K562 (cell line): ENCODE measurements at regions not wholly inside any gene's neighbourhood (a gene's known extent, or its start where the extent isn't known, plus 50 kb on each side); places are given as distances from the start of the nearest gene placed in this dataset.

Experiments used
- ATAC-seq: fragments of 200-7000 bp; cut with Tn5 transposase; 3 replicates; pipeline ENCODE4 v1.9.1; 2020; ENCODE audit warnings: moderate library complexity
- BruUV-seq: library from RNA; stranded (reverse); fragments of 400-500 nt; replicated peaks from 2 replicates; lab custom pipeline; 2021; lab: Mats Ljungman, UMichigan
- CTCF ChIA-PET: fragments of 300-600 bp; formaldehyde crosslinking; extraction: SDS; loops from one replicate; lab custom pipeline; 2021; ENCODE audit warnings: low intra/inter-chr PET ratio; lab: Yijun Ruan, JAX
- POLR2A ChIA-PET: fragments of 300-600, 350-650 bp; sonication (Branson Sonifier 250); formaldehyde crosslinking; extraction: SDS; loops from one replicate; lab custom pipeline; 2021; ENCODE audit warnings: antibody characterized with exemption, inconsistent platforms; lab: Yijun Ruan, JAX
- DNase-seq, 4 experiments: peaks; one replicate each; pipeline versions ENCODE4 v3.0.0 to v3.0.0-alpha.2; 2011 to 2018; ENCODE audit warnings: low spot score in 3 of 4, mixed read lengths in 3 of 4; ENCODE audit errors: extremely low read depth in 1 of 4
- FAIRE-seq: peaks from 2 replicates; lab custom pipeline; 2011; peaks lifted over from hg19 to GRCh38; lab: Jason Lieb, UNC
- H2AFZ ChIP-seq: 2 replicates; pipeline ENCODE4 v1.6.0; 2011; ENCODE audit warnings: low read depth, low read length, control low read depth, inconsistent platforms
- H3K27ac ChIP-seq: fragments of 200-600 bp; 3 replicates; pipeline ENCODE4 v1.8.0; 2011; ENCODE audit warnings: low read depth, mild to moderate bottlenecking, control low read depth, inconsistent platforms, low read length, moderate library complexity, mixed read lengths; ENCODE audit errors: extremely low read depth
- H3K27me3 ChIP-seq, 2 experiments: fragments of 300-600 bp in 1 of 2; 2 replicates in 1 of 2; 3 replicates in 1 of 2; pipeline versions ENCODE4 v1.6.0 to v1.8.0; 2011; ENCODE audit warnings: inconsistent platforms in 2 of 2, low read length in 2 of 2, mild to moderate bottlenecking in 1 of 2, mixed read lengths in 1 of 2, moderate library complexity in 1 of 2; ENCODE audit not compliant: control insufficient read depth in 2 of 2, insufficient read depth in 2 of 2
- H3K36me3 ChIP-seq: fragments of 300-600 bp; 3 replicates; pipeline ENCODE4 v1.8.0; 2011; ENCODE audit warnings: mild to moderate bottlenecking, low read length, inconsistent platforms; ENCODE audit not compliant: control insufficient read depth, insufficient read depth
- H3K4me1 ChIP-seq, 2 experiments: fragments of 200-600 bp in 1 of 2; replicated peaks in 1 of 2; 2 replicates in 1 of 2; 3 replicates in 1 of 2; pipeline versions ENCODE4 v1.5.1 to v1.8.0; 2011; ENCODE audit warnings: inconsistent platforms in 2 of 2, low read length in 2 of 2, mild to moderate bottlenecking in 1 of 2, mixed read lengths in 1 of 2, moderate library complexity in 1 of 2; ENCODE audit not compliant: control insufficient read depth in 2 of 2, insufficient read depth in 2 of 2
- H3K4me2 ChIP-seq: 2 replicates; pipeline ENCODE4 v1.6.1; 2011; ENCODE audit warnings: low read length, control low read depth, inconsistent platforms, mixed read lengths; ENCODE audit not compliant: insufficient read depth
- H3K4me3 ChIP-seq: fragments of 200-600 bp; sonication (generic), shearing (Covaris generic); 2 replicates; pipeline ENCODE4 v1.5.1; 2016; ENCODE audit warnings: control low read depth, inconsistent platforms
- H3K79me2 ChIP-seq: fragments of 200-600 bp; 3 replicates; pipeline ENCODE4 v1.8.0; 2011; ENCODE audit warnings: low read length, inconsistent platforms; ENCODE audit not compliant: control insufficient read depth, insufficient read depth
- H3K9ac ChIP-seq, 2 experiments: 2 replicates each; pipeline versions ENCODE4 v1.6.0 to v1.6.1; 2011; ENCODE audit warnings: low read depth in 2 of 2, low read length in 2 of 2, control low read depth in 1 of 2, inconsistent platforms in 1 of 2, mild to moderate bottlenecking in 1 of 2, mixed read lengths in 1 of 2; ENCODE audit not compliant: insufficient read depth in 1 of 2
- H3K9me1 ChIP-seq: one replicate; pipeline ENCODE4 v1.6.0; 2011; ENCODE audit warnings: inconsistent platforms, mild to moderate bottlenecking, low read length, moderate library complexity; ENCODE audit not compliant: control insufficient read depth, insufficient read depth
- H3K9me3 ChIP-seq: replicated peaks from 2 replicates; pipeline ENCODE4 v1.5.1; 2011; ENCODE audit warnings: low read depth, low read length, inconsistent platforms; ENCODE audit not compliant: control insufficient read depth, insufficient read depth
- H4K20me1 ChIP-seq: replicated peaks from 2 replicates; pipeline ENCODE4 v1.6.1; 2011; ENCODE audit warnings: low read length, inconsistent platforms, mixed read lengths; ENCODE audit not compliant: control insufficient read depth, insufficient read depth
- ATF6 ChIP-seq: sonication (generic); formaldehyde crosslinking; IDR thresholded peaks from 2 replicates; pipeline ENCODE4 v1.4.0; 2020; ENCODE audit warnings: mild to moderate bottlenecking, missing genetic modification reagents
- FOXK2 ChIP-seq, 2 experiments: fragments of 450-650 bp; IDR thresholded peaks in 1 of 2; conservative IDR thresholded peaks in 1 of 2; 2 replicates each; pipeline ENCODE4 v1.6.1; 2016; ENCODE audit warnings: low read depth in 2 of 2, mild to moderate bottlenecking in 1 of 2
- FOXP4 ChIP-seq: sonication (generic); formaldehyde crosslinking; IDR thresholded peaks from 2 replicates; pipeline ENCODE4 v1.8.0; 2022; ENCODE audit warnings: mild to moderate bottlenecking, missing genetic modification reagents, borderline replicate concordance
- HNRNPH1 ChIP-seq: fragments of 200-400 bp; formaldehyde crosslinking; optimal IDR thresholded peaks from 2 replicates; pipeline ENCODE3; 2017; ENCODE audit warnings: low read depth, mild to moderate bottlenecking, low read length, moderate library complexity
- NELFE ChIP-seq: IDR thresholded peaks from 2 replicates; pipeline ENCODE4 v1.6.1; 2011; ENCODE audit warnings: mild to moderate bottlenecking; ENCODE audit not compliant: insufficient read depth, insufficient read length
- WGBS: fragments of 100-300 bp; shearing (Covaris generic); methylation state at CpG from one replicate; pipeline ENCODE4 v1.1.6; 2016; ENCODE audit warnings: low coverage, mixed read lengths; ENCODE audit not compliant: insufficient coverage; ENCODE audit errors: missing lambda C conversion rate; 5-methylcytosine and 5-hydroxymethylcytosine counted together
- in situ Hi-C: fragments of 300-500 bp; cut with MboI; formaldehyde crosslinking; loops from 4 replicates; pipeline ENCODE4 v1.15.0; 2018; ENCODE audit warnings: inconsistent platforms, mixed read lengths
- intact Hi-C: fragments of 100-400 bp; cut with micrococcal nuclease; formaldehyde crosslinking; loops from 2 replicates; pipeline ENCODE4 v1.14.2; 2022

- H3K27ac ChIP-seq, result no peak overlapping the region
- peaks cover 25% of the 10 kb centered on the region; the same call in 2 of the 3 replicates for H3K79me2 ChIP-seq
- ATAC-seq (no peak), DNase-seq (no peak), FAIRE-seq (no peak)
- no peak for TF ChIP-seq HNRNPH1
- ChIA-PET CTCF (no interaction called here), POLR2A (no interaction called here)
- no peak overlapping the region for H3K4me3 ChIP-seq
- in situ Hi-C loops (no loop called here), intact Hi-C loops (loop anchor here (5.0 kb wide), 1 partner anchor 65 kb away; no protein-coding TSS in a partner anchor)
- no peak overlapping the region for H2AFZ ChIP-seq
- BruUV-seq, result no TSS peak
- no peak overlapping the region for H3K4me2 ChIP-seq
- peaks cover 2% of the 10 kb centered on the region; the same call in 1 of the 3 replicates for H3K36me3 ChIP-seq
- 75% methylated on average over 1 of the region's 1 CpG for WGBS
- no peaks in the 10 kb centered on the region for H3K27me3 ChIP-seq
- H3K9me1 ChIP-seq, result no peaks in the 10 kb centered on the region
- H4K20me1 ChIP-seq, result no peaks in the 10 kb centered on the region
- H3K4me1 ChIP-seq, result peaks cover 0 to 6% of the 10 kb centered on the region in 2 experiments; a peak in 1 of 5 replicates
- H3K9ac ChIP-seq, result no peak overlapping the region
- H3K9me3 ChIP-seq, result no peaks in the 10 kb centered on the region
Observed at GRCh38 chr7:84847038-84847437, 339.8 kb downstream of the SEMA3D start.

- no peak for DNase-seq
- WGBS, result 68% methylated on average over 3 of the region's 3 CpGs
- Histone ChIP-seq H3K27me3 (no peaks in the 10 kb centered on the region), H4K20me1 (no peaks in the 10 kb centered on the region), H3K9me1 (no peaks in the 10 kb centered on the region), H2AFZ (no peak overlapping the region), H3K79me2 (peaks cover 25% of the 10 kb centered on the region; the same call in 2 of the 3 replicates), H3K9me3 (no peaks in the 10 kb centered on the region), H3K4me2 (no peak overlapping the region), H3K9ac (no peak overlapping the region), H3K27ac (no peak overlapping the region), H3K36me3 (peaks cover 2% of the 10 kb centered on the region; the same call in 1 of the 3 replicates), H3K4me1 (peaks cover 0 to 6% of the 10 kb centered on the region in 2 experiments; a peak in 1 of 5 replicates), H3K4me3 (no peak overlapping the region)
- no peak for ATAC-seq
- CTCF ChIA-PET, result no interaction called here
- FAIRE-seq, result no peak
- no TSS peak for BruUV-seq
- POLR2A ChIA-PET, result no interaction called here
- in situ Hi-C loops, result no loop called here
- intact Hi-C loops, result loop anchor here (5.0 kb wide), 1 partner anchor 66 kb away; no protein-coding TSS in a partner anchor
- TF ChIP-seq ATF6 (CRISPR knock-in tag) (no peak), NELFE (no peak), FOXP4 (no peak), FOXK2 (conservative IDR thresholded peaks at IDR 0.05 in 1 of 2, IDR thresholded peaks at IDR 0.05 in 1 of 2; ENCODE audit: low read depth in 2 of 2) (no peak)
Observed at GRCh38 chr7:84845971-84846370, 340.9 kb downstream of the SEMA3D start.
